ENCODE measurements at regions not wholly inside any gene's neighbourhood (a gene's known extent, or its start where the extent isn't known, plus 50 kb on each side); places are given as distances from the start of the nearest gene placed in this dataset.

DNA sequence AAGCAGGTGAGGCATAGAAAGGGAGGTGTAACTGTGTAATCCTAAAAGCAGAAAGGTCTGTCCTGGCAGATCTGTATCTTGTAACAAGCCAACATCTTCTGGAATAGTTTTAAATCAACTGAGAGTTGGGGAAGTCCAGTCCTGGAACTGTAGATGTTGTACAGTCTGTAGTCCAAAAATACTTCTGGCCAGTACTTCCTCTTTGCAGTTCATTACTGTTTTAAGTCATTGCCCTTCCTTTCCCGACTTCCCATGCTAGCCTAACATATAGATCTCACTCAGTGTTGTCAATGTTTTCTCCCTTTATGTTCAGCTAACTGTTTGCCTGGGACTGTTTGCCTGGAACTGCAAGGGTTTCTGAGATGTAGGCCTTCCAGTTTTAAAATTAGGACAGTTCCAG, 168.5 kb upstream of the ISL1 start:
- TF ChIP-seq, protein P1, sequence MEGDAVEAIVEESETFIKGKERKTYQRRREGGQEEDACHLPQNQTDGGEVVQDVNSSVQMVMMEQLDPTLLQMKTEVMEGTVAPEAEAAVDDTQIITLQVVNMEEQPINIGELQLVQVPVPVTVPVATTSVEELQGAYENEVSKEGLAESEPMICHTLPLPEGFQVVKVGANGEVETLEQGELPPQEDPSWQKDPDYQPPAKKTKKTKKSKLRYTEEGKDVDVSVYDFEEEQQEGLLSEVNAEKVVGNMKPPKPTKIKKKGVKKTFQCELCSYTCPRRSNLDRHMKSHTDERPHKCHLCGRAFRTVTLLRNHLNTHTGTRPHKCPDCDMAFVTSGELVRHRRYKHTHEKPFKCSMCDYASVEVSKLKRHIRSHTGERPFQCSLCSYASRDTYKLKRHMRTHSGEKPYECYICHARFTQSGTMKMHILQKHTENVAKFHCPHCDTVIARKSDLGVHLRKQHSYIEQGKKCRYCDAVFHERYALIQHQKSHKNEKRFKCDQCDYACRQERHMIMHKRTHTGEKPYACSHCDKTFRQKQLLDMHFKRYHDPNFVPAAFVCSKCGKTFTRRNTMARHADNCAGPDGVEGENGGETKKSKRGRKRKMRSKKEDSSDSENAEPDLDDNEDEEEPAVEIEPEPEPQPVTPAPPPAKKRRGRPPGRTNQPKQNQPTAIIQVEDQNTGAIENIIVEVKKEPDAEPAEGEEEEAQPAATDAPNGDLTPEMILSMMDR (IDR thresholded peaks at IDR 0.05) = no peak
- no peak for TF ChIP-seq ZFX (IDR thresholded peaks at IDR 0.05; ENCODE audit: borderline replicate concordance)
